ENCODE measurements at regions not wholly inside any gene's neighbourhood (a gene's known extent, or its start where the extent isn't known, plus 50 kb on each side); places are given as distances from the start of the nearest gene placed in this dataset.

DNA sequence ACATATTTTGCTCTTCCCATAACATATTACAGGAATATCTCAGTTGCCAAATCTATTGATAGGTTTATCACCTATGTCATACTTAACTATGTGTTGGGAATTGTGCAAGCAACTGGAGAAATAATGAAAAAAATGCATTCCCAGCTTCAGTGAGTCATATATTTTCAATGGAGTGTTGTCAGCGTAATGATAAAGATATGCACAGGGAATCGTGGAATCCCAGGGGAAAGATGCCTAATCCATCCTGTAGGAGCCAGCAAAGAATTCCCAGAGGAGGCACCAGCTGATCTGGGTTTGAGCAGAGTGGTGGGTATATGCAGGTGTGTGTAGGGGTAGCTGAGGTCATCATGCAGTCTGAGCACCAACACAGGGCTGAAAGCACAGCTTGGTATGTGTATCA, 213.3 kb upstream of the DAB1 start:
- TF ChIP-seq, protein P1, sequence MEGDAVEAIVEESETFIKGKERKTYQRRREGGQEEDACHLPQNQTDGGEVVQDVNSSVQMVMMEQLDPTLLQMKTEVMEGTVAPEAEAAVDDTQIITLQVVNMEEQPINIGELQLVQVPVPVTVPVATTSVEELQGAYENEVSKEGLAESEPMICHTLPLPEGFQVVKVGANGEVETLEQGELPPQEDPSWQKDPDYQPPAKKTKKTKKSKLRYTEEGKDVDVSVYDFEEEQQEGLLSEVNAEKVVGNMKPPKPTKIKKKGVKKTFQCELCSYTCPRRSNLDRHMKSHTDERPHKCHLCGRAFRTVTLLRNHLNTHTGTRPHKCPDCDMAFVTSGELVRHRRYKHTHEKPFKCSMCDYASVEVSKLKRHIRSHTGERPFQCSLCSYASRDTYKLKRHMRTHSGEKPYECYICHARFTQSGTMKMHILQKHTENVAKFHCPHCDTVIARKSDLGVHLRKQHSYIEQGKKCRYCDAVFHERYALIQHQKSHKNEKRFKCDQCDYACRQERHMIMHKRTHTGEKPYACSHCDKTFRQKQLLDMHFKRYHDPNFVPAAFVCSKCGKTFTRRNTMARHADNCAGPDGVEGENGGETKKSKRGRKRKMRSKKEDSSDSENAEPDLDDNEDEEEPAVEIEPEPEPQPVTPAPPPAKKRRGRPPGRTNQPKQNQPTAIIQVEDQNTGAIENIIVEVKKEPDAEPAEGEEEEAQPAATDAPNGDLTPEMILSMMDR (IDR thresholded peaks at IDR 0.05) = no peak
- no peak overlapping the region for H3K4me3 Mint-ChIP-seq
- no peaks in the 10 kb centered on the region for H3K4me1 Mint-ChIP-seq
- ChIA-PET CTCF (no interaction called here), POLR2A (no interaction called here)
- no peaks in the 10 kb centered on the region for H3K36me3 Mint-ChIP-seq (ENCODE audit: low read depth)
- H3K9me3 Mint-ChIP-seq = no peaks in the 10 kb centered on the region
- no peaks in the 10 kb centered on the region for H3K27me3 Mint-ChIP-seq
- DNase-seq = no peak
- ATAC-seq (ENCODE audit: low read depth) = no peak
- intact Hi-C loops (cut with micrococcal nuclease) = no loop called here
- H3K27ac Mint-ChIP-seq = no peak overlapping the region

DNA sequence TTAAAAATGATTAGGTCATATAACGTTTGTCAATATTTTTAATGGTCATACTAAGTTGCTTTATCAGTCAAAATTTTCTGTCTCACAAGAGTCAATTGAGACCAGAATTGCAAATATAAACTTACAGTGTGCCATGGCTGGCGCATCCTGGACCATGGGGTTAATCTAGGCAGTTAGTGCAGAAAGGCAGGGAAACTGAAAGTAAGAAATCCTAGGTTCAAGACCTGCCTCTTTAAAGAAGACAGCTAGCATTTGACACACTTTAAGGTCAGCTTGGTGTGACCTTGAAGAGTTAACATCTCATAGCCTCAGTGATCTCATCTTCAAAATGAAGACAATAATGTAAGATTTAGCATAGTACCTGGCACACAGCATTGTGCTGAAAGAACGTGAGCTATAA, 210.0 kb upstream of the DAB1 start:
- ATAC-seq (ENCODE audit: low read depth) (no peak), DNase-seq (no peak)
- no peaks in the 10 kb centered on the region for H3K4me1 Mint-ChIP-seq
- H3K4me3 Mint-ChIP-seq = no peak overlapping the region
- CTCF ChIA-PET = no interaction called here
- no peaks in the 10 kb centered on the region for H3K9me3 Mint-ChIP-seq
- intact Hi-C loops (cut with micrococcal nuclease) = no loop called here
- H3K36me3 Mint-ChIP-seq (ENCODE audit: low read depth) = no peaks in the 10 kb centered on the region
- no peak overlapping the region for H3K27ac Mint-ChIP-seq
- POLR2A ChIA-PET = no interaction called here
- TF ChIP-seq, protein P1 (IDR thresholded peaks at IDR 0.05) = no peak
- H3K27me3 Mint-ChIP-seq = peaks cover 4% of the 10 kb centered on the region

DNA sequence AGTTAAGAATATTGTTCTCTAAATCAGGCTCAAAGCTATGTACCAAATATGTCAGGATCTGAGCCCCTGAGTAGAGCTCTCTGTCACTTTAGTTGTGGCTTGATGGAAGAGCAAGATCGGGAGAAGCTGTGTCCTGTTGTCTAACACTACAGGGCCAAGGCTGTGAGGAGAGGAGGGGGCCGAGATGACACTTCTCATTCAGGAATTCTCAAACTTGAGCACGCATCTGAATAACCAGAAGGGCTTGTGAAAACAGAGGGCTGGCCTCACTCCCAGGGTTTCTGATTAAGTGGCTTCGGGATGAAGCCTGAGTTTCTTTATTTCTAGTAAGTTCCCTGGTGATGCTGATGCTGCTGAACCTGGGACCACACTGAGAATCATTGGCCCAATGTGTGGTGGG, 209.2 kb upstream of the DAB1 start:
- peaks cover 4% of the 10 kb centered on the region for H3K27me3 Mint-ChIP-seq
- H3K27ac Mint-ChIP-seq = no peak overlapping the region
- no peaks in the 10 kb centered on the region for H3K9me3 Mint-ChIP-seq
- ATAC-seq (ENCODE audit: low read depth) = no peak
- CTCF ChIA-PET = no interaction called here
- intact Hi-C loops (cut with micrococcal nuclease) = no loop called here
- no peaks in the 10 kb centered on the region for H3K4me1 Mint-ChIP-seq
- POLR2A ChIA-PET = no interaction called here
- TF ChIP-seq, protein P1 (IDR thresholded peaks at IDR 0.05) = no peak
- H3K36me3 Mint-ChIP-seq (ENCODE audit: low read depth) = no peaks in the 10 kb centered on the region
- H3K4me3 Mint-ChIP-seq = no peak overlapping the region
- no peak for DNase-seq

DNA sequence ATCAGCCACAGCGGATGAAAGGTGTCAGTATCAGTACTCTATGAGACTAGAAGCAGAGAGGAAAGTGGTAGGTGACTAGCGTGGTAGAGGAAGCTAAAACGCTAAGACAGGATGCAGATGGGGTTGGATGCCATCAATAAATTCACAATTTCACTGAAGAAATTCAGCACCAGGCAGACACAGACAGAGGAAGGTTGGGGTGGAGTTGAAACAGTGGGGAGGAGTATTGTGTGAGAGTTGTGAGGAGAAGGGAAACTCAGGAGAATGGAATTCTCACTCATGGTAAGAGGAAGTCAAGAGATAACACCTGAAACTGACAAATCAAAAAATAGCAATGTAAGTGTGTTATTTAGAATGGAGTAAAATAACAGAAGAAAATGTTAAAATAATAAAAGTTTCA, 208.5 kb upstream of the DAB1 start:
- ATAC-seq (ENCODE audit: low read depth) = no peak
- DNase-seq = no peak
- H3K27ac Mint-ChIP-seq = no peak overlapping the region

DNA sequence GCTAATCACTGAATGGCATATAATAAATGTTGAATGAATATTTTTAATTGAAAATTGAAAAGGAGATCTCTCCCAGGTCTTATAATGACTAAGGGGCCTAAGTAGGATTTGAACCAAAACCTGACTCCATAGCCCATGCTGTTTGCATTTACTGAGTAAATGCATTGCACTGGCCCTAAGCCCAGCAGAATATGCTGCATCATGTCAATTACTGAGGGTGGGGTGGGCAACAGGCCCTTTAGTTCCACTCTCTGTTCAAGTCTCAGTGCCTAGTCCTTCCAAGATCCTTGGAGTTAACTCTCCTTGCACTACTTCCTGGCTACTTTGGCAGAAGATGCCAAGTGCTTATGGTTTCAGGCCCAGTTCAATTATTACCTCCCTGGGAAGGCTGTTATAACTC, 203.8 kb upstream of the DAB1 start:
- Mint-ChIP-seq H3K36me3 (ENCODE audit: low read depth) (no peaks in the 10 kb centered on the region), H3K4me3 (no peak overlapping the region), H3K4me1 (no peaks in the 10 kb centered on the region), H3K27me3 (peaks cover 4% of the 10 kb centered on the region), H3K27ac (no peak overlapping the region), H3K9me3 (no peaks in the 10 kb centered on the region)
- no peak for DNase-seq
- ATAC-seq (ENCODE audit: low read depth) = no peak
- TF ChIP-seq, protein P1 (IDR thresholded peaks at IDR 0.05) = no peak
- POLR2A ChIA-PET = no interaction called here
- CTCF ChIA-PET = no interaction called here
- intact Hi-C loops (cut with micrococcal nuclease) = no loop called here

More for the DNA sequence above, 208.5 kb upstream of the DAB1 start:
- H3K9me3 Mint-ChIP-seq = no peaks in the 10 kb centered on the region
- no peaks in the 10 kb centered on the region for H3K4me1 Mint-ChIP-seq
- intact Hi-C loops (cut with micrococcal nuclease) = no loop called here
- H3K27me3 Mint-ChIP-seq = peaks cover 4% of the 10 kb centered on the region
- POLR2A ChIA-PET = no interaction called here
- H3K36me3 Mint-ChIP-seq (ENCODE audit: low read depth) = no peaks in the 10 kb centered on the region
- no peak overlapping the region for H3K4me3 Mint-ChIP-seq
- TF ChIP-seq, protein P1 (IDR thresholded peaks at IDR 0.05) = no peak
- CTCF ChIA-PET = no interaction called here
